SK-N-SH (cell line): ENCODE measurements at regions not wholly inside any gene's neighbourhood (a gene's known extent, or its start where the extent isn't known, plus 50 kb on each side); places are given as distances from the start of the nearest gene placed in this dataset.
A peak's percentile ranks its signal among the peaks of the same experiment; 100 is the strongest.

Experiments used
- CTCF ChIA-PET: fragments of 300-600, 350-600 bp; formaldehyde crosslinking; extraction: SDS; loops from one replicate; lab custom pipeline; 2021; lab: Yijun Ruan, JAX
- POLR2A ChIA-PET: fragments of 350-600 bp; sonication (Branson Sonifier 250); formaldehyde crosslinking; extraction: SDS; loops from one replicate; lab custom pipeline; 2020; ENCODE audit warnings: antibody characterized with exemption, inconsistent platforms; lab: Yijun Ruan, JAX
- DNase-seq: peaks from one replicate; pipeline ENCODE4 v3.0.0; 2012
- H2AFZ ChIP-seq: fragments of 200-600 bp; sonication (generic); 2 replicates; pipeline ENCODE4 v1.8.1; 2016; ENCODE audit warnings: antibody characterized with exemption, mild to moderate bottlenecking, low read depth
- H3F3A ChIP-seq: fragments of 200-600 bp; sonication (generic); replicated peaks from 2 replicates; pipeline ENCODE3; 2016; ENCODE audit warnings: antibody characterized with exemption, mild to moderate bottlenecking; ENCODE audit not compliant: insufficient read depth
- H3K27ac ChIP-seq, 2 experiments: fragments of 200-500 bp in 1 of 2; fragments of 200-600 bp in 1 of 2; sonication (Bioruptor generic) in 1 of 2; sonication (generic), shearing (Covaris generic) in 1 of 2; 2 replicates each; pipeline versions ENCODE4 v1.5.1 to v1.6.1; 2014 to 2016; ENCODE audit warnings: low read depth in 2 of 2, inconsistent platforms in 1 of 2, low read length in 1 of 2, mild to moderate bottlenecking in 1 of 2, mixed read lengths in 1 of 2
- H3K27me3 ChIP-seq: fragments of 200-600 bp; sonication (generic), shearing (Covaris generic); 2 replicates; pipeline ENCODE4 v1.6.1; 2016; ENCODE audit warnings: mixed run types; ENCODE audit not compliant: insufficient read depth
- H3K36me3 ChIP-seq, 2 experiments: fragments of 200-500 bp in 1 of 2; fragments of 200-600 bp in 1 of 2; sonication (Bioruptor generic) in 1 of 2; sonication (generic) in 1 of 2; replicated peaks in 1 of 2; 2 replicates each; pipeline versions ENCODE3 to v1.5.1; 2014 to 2016; ENCODE audit warnings: low read length in 1 of 2, mild to moderate bottlenecking in 1 of 2; ENCODE audit not compliant: insufficient read depth in 2 of 2, control insufficient read depth in 1 of 2
- H3K4me1 ChIP-seq, 2 experiments: fragments of 200-500 bp in 1 of 2; fragments of 200-600 bp in 1 of 2; sonication (Bioruptor generic) in 1 of 2; sonication (generic), shearing (Covaris generic) in 1 of 2; 2 replicates each; pipeline versions ENCODE4 v1.5.1 to v1.6.1; 2014 to 2016; ENCODE audit warnings: low read depth in 1 of 2, low read length in 1 of 2, mixed run types in 1 of 2; ENCODE audit not compliant: insufficient read depth in 2 of 2, control insufficient read depth in 1 of 2
- H3K4me2 ChIP-seq: fragments of 200-600 bp; sonication (generic), shearing (Covaris generic); 2 replicates; pipeline ENCODE4 v1.6.1; 2017; ENCODE audit warnings: mixed run types
- H3K4me3 ChIP-seq, 2 experiments: fragments of 200-500 bp in 1 of 2; fragments of 200-600 bp in 1 of 2; sonication (Bioruptor generic) in 1 of 2; sonication (generic), shearing (Covaris generic) in 1 of 2; 2 replicates each; pipeline versions ENCODE4 v1.5.1 to v1.8.1; 2014 to 2016; ENCODE audit warnings: low read depth in 2 of 2, inconsistent platforms in 1 of 2, low read length in 1 of 2, mild to moderate bottlenecking in 1 of 2, mixed read lengths in 1 of 2, moderate library complexity in 1 of 2
- H3K79me2 ChIP-seq: fragments of 200-600 bp; sonication (generic); 2 replicates; pipeline ENCODE4 v1.8.1; 2017; ENCODE audit warnings: mild to moderate bottlenecking; ENCODE audit not compliant: insufficient read depth
- H3K9ac ChIP-seq: fragments of 200-600 bp; sonication (generic); 2 replicates; pipeline ENCODE4 v1.6.1; 2017; ENCODE audit warnings: mixed run types
- H3K9me2 ChIP-seq: fragments of 200-600 bp; sonication (generic); 2 replicates; pipeline ENCODE4 v1.6.1; 2017; ENCODE audit warnings: mixed run types
- H3K9me3 ChIP-seq: fragments of 200-600 bp; sonication (generic); 2 replicates; pipeline ENCODE4 v1.6.1; 2017; ENCODE audit warnings: mixed run types, mild to moderate bottlenecking, moderate library complexity
- H4K20me1 ChIP-seq: fragments of 200-600 bp; sonication (generic); 2 replicates; pipeline ENCODE4 v1.6.1; 2017; ENCODE audit warnings: mild to moderate bottlenecking, mixed run types; ENCODE audit not compliant: insufficient read depth
- CHD2 ChIP-seq: fragments of 150-350 bp; IDR thresholded peaks from 2 replicates; pipeline ENCODE4 v1.6.1; 2018; ENCODE audit warnings: low read length; ENCODE audit not compliant: partially characterized antibody
- ELF1 ChIP-seq: IDR thresholded peaks from 2 replicates; pipeline ENCODE4 v1.4.0; 2012
- EP300 ChIP-seq, 2 experiments: IDR thresholded peaks; 2 replicates each; pipeline versions ENCODE4 v1.4.0 to v1.6.1; 2012; ENCODE audit warnings: borderline replicate concordance in 1 of 2, low read depth in 1 of 2, low read length in 1 of 2
- FOSL2 ChIP-seq: IDR thresholded peaks from 2 replicates; pipeline ENCODE4 v1.4.0; 2012; ENCODE audit warnings: low read depth, mild to moderate bottlenecking, moderate library complexity, borderline replicate concordance
- FOXJ3 ChIP-seq: sonication (generic); formaldehyde crosslinking; IDR thresholded peaks from 2 replicates; pipeline ENCODE4 v1.5.1; 2020; ENCODE audit warnings: mild to moderate bottlenecking, missing genetic modification reagents
- FOXM1 ChIP-seq: IDR thresholded peaks from 2 replicates; pipeline ENCODE4 v1.4.0; 2012; ENCODE audit warnings: low read depth, mild to moderate bottlenecking
- GATA2 ChIP-seq: sonication (generic); formaldehyde crosslinking; IDR thresholded peaks from 2 replicates; pipeline ENCODE4 v1.5.0; 2020; ENCODE audit warnings: mild to moderate bottlenecking, missing genetic modification reagents
- MEF2A ChIP-seq: IDR thresholded peaks from 2 replicates; pipeline ENCODE4 v1.4.0; 2012; ENCODE audit warnings: low read depth, borderline replicate concordance
- MXI1 ChIP-seq: IDR thresholded peaks from 2 replicates; pipeline ENCODE4 v1.6.1; 2012; ENCODE audit warnings: mild to moderate bottlenecking, low read depth, low read length, improper control_type of control experiment
- NFIC ChIP-seq: IDR thresholded peaks from 2 replicates; pipeline ENCODE4 v1.4.0; 2012; ENCODE audit warnings: borderline replicate concordance
- POLR2AphosphoS5 ChIP-seq: IDR thresholded peaks from 2 replicates; pipeline ENCODE4 v1.6.1; 2012; ENCODE audit warnings: low read depth, low read length
- RAD21 ChIP-seq: IDR thresholded peaks from 2 replicates; pipeline ENCODE4 v1.6.1; 2012; ENCODE audit warnings: mild to moderate bottlenecking, low read length
- RCOR1 ChIP-seq: fragments of 150-350 bp; IDR thresholded peaks from 2 replicates; pipeline ENCODE4 v1.6.1; 2017; ENCODE audit warnings: antibody characterized with exemption, low read length
- RFX5 ChIP-seq: IDR thresholded peaks from 2 replicates; pipeline ENCODE4 v1.6.1; 2012; ENCODE audit warnings: mild to moderate bottlenecking, improper control_type of control experiment, low read length
- RXRA ChIP-seq: IDR thresholded peaks from 2 replicates; pipeline ENCODE4 v1.4.0; 2012; ENCODE audit warnings: low read depth, mild to moderate bottlenecking, borderline replicate concordance
- SMC3 ChIP-seq: IDR thresholded peaks from 2 replicates; pipeline ENCODE4 v1.6.1; 2012; ENCODE audit warnings: low read depth, low read length, improper control_type of control experiment
- TAF1 ChIP-seq: IDR thresholded peaks from 2 replicates; pipeline ENCODE4 v1.6.1; 2012; ENCODE audit warnings: low read depth, mild to moderate bottlenecking, low read length, moderate library complexity, borderline replicate concordance
- TCF12 ChIP-seq: IDR thresholded peaks from 2 replicates; pipeline ENCODE4 v1.4.0; 2012
- YY1 ChIP-seq: IDR thresholded peaks from 2 replicates; pipeline ENCODE4 v1.4.0; 2012; ENCODE audit warnings: low read depth, mild to moderate bottlenecking
- WGBS: methylation state at CpG from one replicate; pipeline ENCODE4 v1.1.6; 2017; ENCODE audit warnings: low lambda C conversion rate; 5-methylcytosine and 5-hydroxymethylcytosine counted together
- TF ChIP-seq, protein P1 (sequence below): fragments of 200-600 bp; sonication (generic); IDR thresholded peaks from 2 replicates; pipeline ENCODE4 v1.6.1; 2017; ENCODE audit warnings: antibody characterized with exemption, mild to moderate bottlenecking, moderate library complexity
- TF ChIP-seq, protein P2 (sequence below): IDR thresholded peaks from 2 replicates; pipeline ENCODE4 v1.4.0; 2012; ENCODE audit warnings: low read depth, borderline replicate concordance

GRCh38 chrX:128106630-128107029 lies 54.4 kb upstream of the ACTRT1 start:
- WGBS = 0% methylated on average over 1 of the region's 1 CpG
- TF ChIP-seq, protein P1, sequence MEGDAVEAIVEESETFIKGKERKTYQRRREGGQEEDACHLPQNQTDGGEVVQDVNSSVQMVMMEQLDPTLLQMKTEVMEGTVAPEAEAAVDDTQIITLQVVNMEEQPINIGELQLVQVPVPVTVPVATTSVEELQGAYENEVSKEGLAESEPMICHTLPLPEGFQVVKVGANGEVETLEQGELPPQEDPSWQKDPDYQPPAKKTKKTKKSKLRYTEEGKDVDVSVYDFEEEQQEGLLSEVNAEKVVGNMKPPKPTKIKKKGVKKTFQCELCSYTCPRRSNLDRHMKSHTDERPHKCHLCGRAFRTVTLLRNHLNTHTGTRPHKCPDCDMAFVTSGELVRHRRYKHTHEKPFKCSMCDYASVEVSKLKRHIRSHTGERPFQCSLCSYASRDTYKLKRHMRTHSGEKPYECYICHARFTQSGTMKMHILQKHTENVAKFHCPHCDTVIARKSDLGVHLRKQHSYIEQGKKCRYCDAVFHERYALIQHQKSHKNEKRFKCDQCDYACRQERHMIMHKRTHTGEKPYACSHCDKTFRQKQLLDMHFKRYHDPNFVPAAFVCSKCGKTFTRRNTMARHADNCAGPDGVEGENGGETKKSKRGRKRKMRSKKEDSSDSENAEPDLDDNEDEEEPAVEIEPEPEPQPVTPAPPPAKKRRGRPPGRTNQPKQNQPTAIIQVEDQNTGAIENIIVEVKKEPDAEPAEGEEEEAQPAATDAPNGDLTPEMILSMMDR = peak; percentile 36
- TF ChIP-seq SMC3 (peak; percentile 55), RAD21 (peak; percentile 70), FOXJ3 (no peak)
- TF ChIP-seq, all 33 proteins: peak for 3
- Histone ChIP-seq H3K9me2 (no peaks in the 10 kb centered on the region), H3K4me3 (no peak overlapping the region), H3K9me3 (no peaks in the 10 kb centered on the region), H3K9ac (no peak overlapping the region), H3K36me3 (no peaks in the 10 kb centered on the region), H3F3A (no peaks in the 10 kb centered on the region), H3K4me1 (no peaks in the 10 kb centered on the region), H2AFZ (no peak overlapping the region), H3K27ac (no peak overlapping the region), H3K27me3 (no peaks in the 10 kb centered on the region), H3K79me2 (no peaks in the 10 kb centered on the region), H3K4me2 (no peak overlapping the region), H4K20me1 (no peaks in the 10 kb centered on the region)
- POLR2A ChIA-PET = no interaction called here
- CTCF ChIA-PET = interaction anchor here (0.8 to 2.1 kb wide), 6 partner anchors 71 to 1253 kb away, joined by 3 to 8 read pairs (median 4); no protein-coding TSS in a partner anchor
- peak; percentile 4 for DNase-seq

DNA sequence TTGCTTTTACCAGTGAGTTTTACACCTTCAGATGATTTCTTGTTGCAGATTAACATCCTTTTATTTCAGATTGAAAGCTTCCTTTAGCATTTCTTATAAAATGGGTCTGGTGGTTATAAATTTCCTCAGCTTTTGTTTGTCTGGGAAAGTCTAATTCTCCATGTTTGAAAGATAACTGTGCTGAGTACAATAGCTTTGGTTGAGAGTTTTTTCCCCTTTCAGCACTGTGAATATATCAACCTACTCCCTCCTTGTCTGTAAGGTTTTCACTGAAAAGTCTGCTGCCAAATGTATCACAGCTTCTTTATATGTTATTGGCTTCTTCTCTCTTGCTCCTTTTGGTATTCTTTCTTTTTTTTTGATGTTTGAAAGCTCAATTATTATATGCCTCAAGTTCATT lies 53.5 kb upstream of the ACTRT1 start:
- Histone ChIP-seq H3K79me2 (no peaks in the 10 kb centered on the region), H3K9me3 (no peaks in the 10 kb centered on the region), H3K27me3 (no peaks in the 10 kb centered on the region), H3F3A (no peaks in the 10 kb centered on the region), H3K4me1 (no peaks in the 10 kb centered on the region), H3K4me2 (no peak overlapping the region), H3K4me3 (no peak overlapping the region), H3K27ac (no peak overlapping the region), H3K9ac (no peak overlapping the region), H4K20me1 (no peaks in the 10 kb centered on the region), H3K9me2 (no peaks in the 10 kb centered on the region), H3K36me3 (no peaks in the 10 kb centered on the region), H2AFZ (no peak overlapping the region)
- DNase-seq = no peak
- CTCF ChIA-PET = interaction anchor here (0.8 to 2.1 kb wide), 7 partner anchors 70 to 1254 kb away, joined by 3 to 8 read pairs (median 3); no protein-coding TSS in a partner anchor
- TF ChIP-seq GATA2 (CRISPR knock-in tag) = no peak
- no peak for TF ChIP-seq ELF1
- TF ChIP-seq FOXM1 = no peak
- TF ChIP-seq RAD21 = no peak
- no peak for TF ChIP-seq CHD2
- TF ChIP-seq TAF1 = no peak
- TF ChIP-seq RFX5 = no peak
- TF ChIP-seq NFIC = no peak
- TF ChIP-seq MEF2A = no peak
- no peak for TF ChIP-seq YY1
- no peak for TF ChIP-seq POLR2AphosphoS5
- TF ChIP-seq MXI1 = no peak
- no peak for TF ChIP-seq RCOR1
- no peak for TF ChIP-seq TCF12
- TF ChIP-seq, protein P2, sequence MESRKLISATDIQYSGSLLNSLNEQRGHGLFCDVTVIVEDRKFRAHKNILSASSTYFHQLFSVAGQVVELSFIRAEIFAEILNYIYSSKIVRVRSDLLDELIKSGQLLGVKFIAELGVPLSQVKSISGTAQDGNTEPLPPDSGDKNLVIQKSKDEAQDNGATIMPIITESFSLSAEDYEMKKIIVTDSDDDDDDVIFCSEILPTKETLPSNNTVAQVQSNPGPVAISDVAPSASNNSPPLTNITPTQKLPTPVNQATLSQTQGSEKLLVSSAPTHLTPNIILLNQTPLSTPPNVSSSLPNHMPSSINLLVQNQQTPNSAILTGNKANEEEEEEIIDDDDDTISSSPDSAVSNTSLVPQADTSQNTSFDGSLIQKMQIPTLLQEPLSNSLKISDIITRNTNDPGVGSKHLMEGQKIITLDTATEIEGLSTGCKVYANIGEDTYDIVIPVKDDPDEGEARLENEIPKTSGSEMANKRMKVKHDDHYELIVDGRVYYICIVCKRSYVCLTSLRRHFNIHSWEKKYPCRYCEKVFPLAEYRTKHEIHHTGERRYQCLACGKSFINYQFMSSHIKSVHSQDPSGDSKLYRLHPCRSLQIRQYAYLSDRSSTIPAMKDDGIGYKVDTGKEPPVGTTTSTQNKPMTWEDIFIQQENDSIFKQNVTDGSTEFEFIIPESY = no peak
- TF ChIP-seq EP300 (IDR thresholded peaks at IDR 0.05; ENCODE audit: borderline replicate concordance in 1 of 2, low read depth in 1 of 2, low read length in 1 of 2) = no peak
- no peak for TF ChIP-seq RXRA
- no peak for TF ChIP-seq FOSL2
- POLR2A ChIA-PET = no interaction called here
